ENCODE measurements at regions not wholly inside any gene's neighbourhood (a gene's known extent, or its start where the extent isn't known, plus 50 kb on each side); places are given as distances from the start of the nearest gene placed in this dataset.
"Not testable (repeated sequence)": the region's sequence is repeated elsewhere in the genome, so short reads cannot be mapped to it uniquely, and the experiment has no call there.

DNA sequence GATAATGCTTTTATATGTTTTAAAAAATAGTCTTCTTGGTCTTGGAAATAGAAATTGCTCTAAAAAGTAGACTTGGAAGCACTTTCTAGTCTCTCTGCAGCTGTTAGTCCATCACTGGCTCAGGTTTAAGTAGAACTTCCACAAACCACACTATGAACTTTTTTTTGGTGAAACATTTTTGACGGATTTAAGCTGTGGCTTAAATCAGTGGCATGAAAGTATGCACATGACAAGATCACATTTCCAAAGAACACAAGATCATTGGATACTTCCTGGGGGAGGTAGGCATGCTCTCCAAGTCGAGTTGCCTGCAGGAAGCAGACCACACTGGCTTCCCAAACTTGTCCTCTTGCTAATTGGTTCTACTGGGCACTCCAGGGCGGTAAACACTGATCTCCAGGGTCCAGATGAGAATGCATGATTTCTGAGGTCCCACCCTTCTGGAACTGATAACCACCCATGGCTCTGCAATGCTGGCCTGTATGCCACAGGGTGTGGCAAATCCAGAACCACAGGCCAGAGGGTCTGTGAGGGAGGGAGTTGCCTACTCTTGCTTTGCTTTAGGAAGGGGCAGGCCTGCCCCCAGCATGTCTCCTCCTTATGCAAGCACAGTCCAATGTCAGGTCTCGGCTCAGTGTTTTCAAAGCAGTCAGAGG lies 331.9 kb upstream of the SFRP2 start:
- Histone ChIP-seq H3K27me3 (no peaks in the 10 kb centered on the region), H3K27ac (no peak overlapping the region), H3K4me3 (no peak overlapping the region), H3K9me3 (no peaks in the 10 kb centered on the region), H3K36me3 (no peaks in the 10 kb centered on the region), H3K4me1 (no peaks in the 10 kb centered on the region)
- intact Hi-C loops (cut with DNase I): no loop called here
- TF ChIP-seq, protein P1, sequence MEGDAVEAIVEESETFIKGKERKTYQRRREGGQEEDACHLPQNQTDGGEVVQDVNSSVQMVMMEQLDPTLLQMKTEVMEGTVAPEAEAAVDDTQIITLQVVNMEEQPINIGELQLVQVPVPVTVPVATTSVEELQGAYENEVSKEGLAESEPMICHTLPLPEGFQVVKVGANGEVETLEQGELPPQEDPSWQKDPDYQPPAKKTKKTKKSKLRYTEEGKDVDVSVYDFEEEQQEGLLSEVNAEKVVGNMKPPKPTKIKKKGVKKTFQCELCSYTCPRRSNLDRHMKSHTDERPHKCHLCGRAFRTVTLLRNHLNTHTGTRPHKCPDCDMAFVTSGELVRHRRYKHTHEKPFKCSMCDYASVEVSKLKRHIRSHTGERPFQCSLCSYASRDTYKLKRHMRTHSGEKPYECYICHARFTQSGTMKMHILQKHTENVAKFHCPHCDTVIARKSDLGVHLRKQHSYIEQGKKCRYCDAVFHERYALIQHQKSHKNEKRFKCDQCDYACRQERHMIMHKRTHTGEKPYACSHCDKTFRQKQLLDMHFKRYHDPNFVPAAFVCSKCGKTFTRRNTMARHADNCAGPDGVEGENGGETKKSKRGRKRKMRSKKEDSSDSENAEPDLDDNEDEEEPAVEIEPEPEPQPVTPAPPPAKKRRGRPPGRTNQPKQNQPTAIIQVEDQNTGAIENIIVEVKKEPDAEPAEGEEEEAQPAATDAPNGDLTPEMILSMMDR (IDR thresholded peaks at IDR 0.05): no peak
- TF ChIP-seq POLR2A (IDR thresholded peaks at IDR 0.05) (no peak), POLR2AphosphoS5 (IDR thresholded peaks at IDR 0.05) (no peak), EP300 (IDR thresholded peaks at IDR 0.05) (no peak)
- WGBS, 2 donors: 63 to 74% methylated on average over 4 of the region's 4 CpGs
- no peak for DNase-seq

DNA sequence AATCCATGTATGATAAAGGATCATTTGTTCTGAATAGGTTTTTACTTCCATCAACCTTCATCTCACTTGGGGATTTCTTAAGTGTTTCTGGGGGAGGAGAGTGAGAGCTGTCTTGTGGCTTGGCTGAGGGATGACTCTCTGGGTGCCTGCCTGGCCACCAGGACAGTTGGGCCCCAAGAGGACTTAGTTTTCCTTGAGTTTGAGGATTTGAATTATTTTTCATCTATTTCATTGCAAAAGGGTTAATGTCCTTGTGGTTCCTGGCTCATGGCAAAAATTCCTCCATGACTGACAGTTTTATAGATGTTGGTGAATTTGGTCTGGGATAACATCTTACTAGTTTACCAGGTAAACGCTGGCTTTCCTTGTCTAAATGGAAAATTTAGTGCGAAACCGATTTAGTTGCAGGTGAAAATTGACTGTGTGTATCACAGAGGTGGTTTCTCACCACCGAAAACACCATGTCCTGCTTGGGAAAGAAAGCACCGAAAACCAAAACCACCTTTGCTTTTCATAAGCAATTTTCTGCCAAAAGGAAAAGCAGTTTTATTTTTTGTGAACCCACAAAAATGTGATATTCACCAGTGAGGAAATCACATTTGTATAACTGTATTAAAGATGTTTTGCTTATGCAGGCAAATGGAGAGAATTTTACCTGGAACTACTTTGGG lies 331.3 kb upstream of the SFRP2 start:
- Histone ChIP-seq H3K36me3 (no peaks in the 10 kb centered on the region), H3K4me1 (no peaks in the 10 kb centered on the region), H3K4me3 (no peak overlapping the region), H3K9me3 (no peaks in the 10 kb centered on the region), H3K27ac (no peak overlapping the region), H3K27me3 (no peaks in the 10 kb centered on the region)
- no peak for DNase-seq
- intact Hi-C loops (cut with DNase I): no loop called here
- 77 to 83% methylated on average over 5 of the region's 5 CpGs for WGBS, 2 donors
- TF ChIP-seq EP300 (IDR thresholded peaks at IDR 0.05) (no peak), POLR2AphosphoS5 (IDR thresholded peaks at IDR 0.05) (no peak), POLR2A (IDR thresholded peaks at IDR 0.05) (no peak)
- TF ChIP-seq, protein P1 (IDR thresholded peaks at IDR 0.05): no peak

DNA sequence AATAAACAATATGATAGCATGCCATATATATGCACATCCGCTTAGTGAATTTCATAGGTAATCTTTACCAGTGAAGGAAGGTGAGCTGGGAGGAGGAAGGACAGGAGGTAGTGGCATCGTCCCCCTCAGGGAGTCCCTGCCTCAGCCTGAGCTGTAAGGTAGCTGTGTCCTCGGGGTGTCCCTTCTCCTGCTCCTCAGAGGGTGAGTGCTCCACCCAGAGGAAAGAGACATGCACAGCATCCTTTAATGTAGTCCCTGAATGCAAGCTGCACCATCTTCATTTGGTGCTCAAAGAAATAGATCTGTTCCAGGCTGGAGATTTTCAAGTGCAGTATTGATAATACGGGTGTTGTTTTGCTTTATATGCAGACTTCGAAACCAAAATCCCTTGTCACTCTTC lies 330.4 kb upstream of the SFRP2 start:
- TF ChIP-seq EP300 (IDR thresholded peaks at IDR 0.05) (no peak), POLR2A (IDR thresholded peaks at IDR 0.05) (no peak), POLR2AphosphoS5 (IDR thresholded peaks at IDR 0.05) (no peak)
- TF ChIP-seq, protein P1 (IDR thresholded peaks at IDR 0.05): no peak
- H3K27me3 ChIP-seq: no peaks in the 10 kb centered on the region
- H3K9me3 ChIP-seq: no peaks in the 10 kb centered on the region
- H3K27ac ChIP-seq: no peak overlapping the region
- WGBS, 2 donors: 64 to 74% methylated on average over 5 of the region's 5 CpGs
- no peaks in the 10 kb centered on the region for H3K36me3 ChIP-seq
- H3K4me1 ChIP-seq: no peaks in the 10 kb centered on the region
- no peak for DNase-seq
- H3K4me3 ChIP-seq: no peak overlapping the region
- intact Hi-C loops (cut with DNase I): no loop called here

DNA sequence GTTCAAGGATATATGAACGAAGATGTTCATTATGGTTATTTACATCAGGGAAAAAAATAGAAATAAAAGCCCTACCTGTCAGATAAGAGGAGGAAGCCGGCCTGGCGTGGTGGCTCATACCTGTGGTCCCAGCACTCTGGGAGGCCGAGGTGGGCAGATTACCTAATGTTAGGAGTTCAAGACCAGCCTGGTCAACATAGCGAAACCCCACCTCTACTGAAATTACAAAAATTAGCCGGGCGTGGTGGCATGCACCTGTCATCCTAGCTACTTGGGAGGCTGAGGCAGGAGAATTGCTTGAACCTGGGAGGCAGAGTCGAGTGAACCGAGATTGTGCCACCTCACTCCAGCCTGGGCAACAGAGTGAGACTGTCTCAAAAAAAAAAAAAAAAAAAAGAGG lies 328.8 kb upstream of the SFRP2 start:
- H3K4me1 ChIP-seq; H3K27me3 ChIP-seq; intact Hi-C loops (cut with DNase I); H3K36me3 ChIP-seq; H3K4me3 ChIP-seq; H3K27ac ChIP-seq; DNase-seq; H3K9me3 ChIP-seq: not testable (repeated sequence)
- WGBS, 2 donors: 83 to 84% methylated on average over 9 of the region's 9 CpGs

DNA sequence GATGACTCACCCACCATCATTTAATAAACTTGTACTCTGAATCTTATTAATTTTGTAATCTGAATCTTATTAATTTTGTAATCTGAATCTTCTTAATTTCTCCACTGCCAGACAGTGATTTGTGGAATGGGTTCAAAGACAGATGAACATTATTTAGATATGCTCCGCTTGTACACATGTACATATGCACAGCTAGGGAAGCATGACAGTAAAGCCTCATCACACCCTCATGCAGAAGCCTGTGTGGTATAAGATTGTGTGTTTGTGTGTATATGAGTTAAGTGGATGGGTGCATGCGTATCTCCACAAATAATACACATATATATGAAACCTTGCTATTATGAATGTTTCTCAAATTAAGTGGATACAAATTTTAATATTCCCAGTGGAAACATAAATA lies 318.5 kb upstream of the SFRP2 start:
- H3K4me1 ChIP-seq: no peaks in the 10 kb centered on the region
- H3K4me3 ChIP-seq: no peak overlapping the region
- no peak for DNase-seq
- no peaks in the 10 kb centered on the region for H3K36me3 ChIP-seq
- no peak overlapping the region for H3K27ac ChIP-seq
- H3K27me3 ChIP-seq: no peaks in the 10 kb centered on the region
- intact Hi-C loops (cut with DNase I): no loop called here
- WGBS, 2 donors: 94% methylated on average over 2 of the region's 2 CpGs
- peaks cover 0 to 2% (median 0%) of the 10 kb centered on the region in 4 donors for H3K9me3 ChIP-seq
- TF ChIP-seq, protein P1 (IDR thresholded peaks at IDR 0.05): no peak
- no peak for TF ChIP-seq POLR2A (IDR thresholded peaks at IDR 0.05)
- no peak for TF ChIP-seq POLR2AphosphoS5 (IDR thresholded peaks at IDR 0.05)
- TF ChIP-seq EP300 (IDR thresholded peaks at IDR 0.05): no peak

All from sigmoid colon (tissue), 6 donors.